Nucleus accumbens (tissue), 56 donors: ENCODE measurements at regions not wholly inside any gene's neighbourhood (a gene's known extent, or its start where the extent isn't known, plus 50 kb on each side); places are given as distances from the start of the nearest gene placed in this dataset.

Source experiments
- DNase-seq, 56 donors: peaks; one replicate each; lab custom pipeline; 2025; lab: John Stamatoyannopoulos, UW

DNA sequence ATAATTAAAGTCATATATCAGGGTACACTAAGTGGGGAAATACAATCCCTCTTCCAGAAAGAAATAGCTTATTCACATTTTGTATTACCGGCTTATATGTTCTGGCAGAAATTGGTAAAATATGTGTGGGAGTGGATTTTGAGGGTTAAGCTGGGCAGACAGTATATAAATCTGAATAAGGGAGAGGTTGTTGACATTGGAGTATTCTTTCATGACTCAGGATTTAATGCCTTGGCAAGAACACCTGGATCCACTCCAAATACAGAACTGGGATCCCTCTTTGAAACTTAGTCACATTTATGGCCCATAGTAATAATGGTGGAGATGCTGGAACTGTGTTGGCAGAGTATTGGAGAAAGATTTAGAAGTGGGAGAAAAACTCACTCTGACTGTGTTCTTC, 54.3 kb upstream of the TET2 start:
- no peak for DNase-seq

DNA sequence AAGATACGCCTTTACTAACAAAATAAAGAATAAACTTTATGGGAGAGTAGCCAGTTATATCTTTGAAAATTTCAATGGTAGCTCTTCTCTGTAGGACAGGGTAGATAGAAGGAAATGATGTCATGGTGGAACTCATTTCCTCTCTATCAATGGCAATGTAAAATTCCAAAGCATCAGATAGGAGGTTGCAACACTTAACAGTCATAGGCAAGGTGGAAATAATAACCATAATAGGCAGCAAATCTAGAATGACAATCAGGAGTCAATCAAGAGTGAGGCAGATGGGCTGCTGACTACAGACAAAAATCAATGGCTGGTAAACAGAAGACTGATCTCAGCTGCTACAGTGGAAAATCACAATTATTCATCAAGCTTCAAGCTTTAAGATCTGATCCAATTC, 53.9 kb upstream of the TET2 start:
- DNase-seq: no peak

DNA sequence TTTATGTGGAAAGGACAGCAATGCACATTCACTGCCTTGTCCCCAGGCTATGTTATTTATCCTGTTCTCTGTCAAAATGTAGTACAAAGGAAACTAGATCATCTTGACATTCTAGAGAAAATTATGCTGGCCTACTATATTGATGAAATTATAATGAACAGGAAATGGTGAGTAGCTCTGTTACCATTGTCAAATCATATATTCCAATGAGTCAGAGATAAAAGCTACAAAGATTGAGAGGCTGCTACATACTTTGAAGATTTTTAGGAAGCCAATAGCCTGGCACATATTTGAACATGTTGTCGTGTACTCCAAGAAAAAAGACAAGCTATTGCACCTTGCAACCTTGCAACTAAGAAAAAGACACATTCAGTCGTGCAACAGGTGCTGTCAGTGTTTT, 52.7 kb upstream of the TET2 start:
- DNase-seq: no peak
